ENCODE measurements at regions not wholly inside any gene's neighbourhood (a gene's known extent, or its start where the extent isn't known, plus 50 kb on each side); places are given as distances from the start of the nearest gene placed in this dataset.

- H3K27me3 Mint-ChIP-seq (ENCODE audit: insufficient read depth): no peaks in the 10 kb centered on the region
- no peak overlapping the region for H3K4me3 Mint-ChIP-seq
- no peaks in the 10 kb centered on the region for H3K36me3 Mint-ChIP-seq (ENCODE audit: low read depth)
- intact Hi-C loops (cut with micrococcal nuclease): no loop called here
- no peak overlapping the region for H3K27ac Mint-ChIP-seq
- peaks cover 4% of the 10 kb centered on the region for H3K9me3 Mint-ChIP-seq
- H3K4me1 Mint-ChIP-seq (ENCODE audit: low read depth): no peaks in the 10 kb centered on the region
- no peak for DNase-seq (ENCODE audit: low spot score)
Measured at GRCh38 chr7:69395061-69395714, 203.1 kb upstream of the AUTS2 start.

GRCh38 chr7:69398986-69399385 is 199.3 kb upstream of the AUTS2 start:
- H3K9me3 Mint-ChIP-seq: no peaks in the 10 kb centered on the region
- no peaks in the 10 kb centered on the region for H3K36me3 Mint-ChIP-seq (ENCODE audit: low read depth)
- H3K4me3 Mint-ChIP-seq: no peak overlapping the region
- H3K27ac Mint-ChIP-seq: no peak overlapping the region
- DNase-seq (ENCODE audit: low spot score): no peak
- no peaks in the 10 kb centered on the region for H3K27me3 Mint-ChIP-seq (ENCODE audit: insufficient read depth)
- H3K4me1 Mint-ChIP-seq (ENCODE audit: low read depth): no peaks in the 10 kb centered on the region
- intact Hi-C loops (cut with micrococcal nuclease): no loop called here

- intact Hi-C loops (cut with micrococcal nuclease): no loop called here
- DNase-seq (ENCODE audit: low spot score): no peak
- Mint-ChIP-seq H3K27me3 (ENCODE audit: insufficient read depth) (no peaks in the 10 kb centered on the region), H3K4me1 (ENCODE audit: low read depth) (no peaks in the 10 kb centered on the region), H3K36me3 (ENCODE audit: low read depth) (no peaks in the 10 kb centered on the region), H3K4me3 (no peak overlapping the region), H3K9me3 (no peaks in the 10 kb centered on the region), H3K27ac (no peak overlapping the region)
Measured at GRCh38 chr7:69399401-69399800, 198.9 kb upstream of the AUTS2 start.

GRCh38 chr7:69402696-69403095 is 195.6 kb upstream of the AUTS2 start:
- intact Hi-C loops (cut with micrococcal nuclease): no loop called here
- Mint-ChIP-seq H3K4me1 (ENCODE audit: low read depth) (no peaks in the 10 kb centered on the region), H3K27ac (no peak overlapping the region), H3K9me3 (no peaks in the 10 kb centered on the region), H3K27me3 (ENCODE audit: insufficient read depth) (no peaks in the 10 kb centered on the region), H3K36me3 (ENCODE audit: low read depth) (no peaks in the 10 kb centered on the region), H3K4me3 (no peak overlapping the region)
- no peak for DNase-seq (ENCODE audit: low spot score)

- no peaks in the 10 kb centered on the region for H3K9me3 Mint-ChIP-seq
- no peaks in the 10 kb centered on the region for H3K36me3 Mint-ChIP-seq (ENCODE audit: low read depth)
- H3K27me3 Mint-ChIP-seq (ENCODE audit: insufficient read depth): no peaks in the 10 kb centered on the region
- H3K27ac Mint-ChIP-seq: no peak overlapping the region
- DNase-seq (ENCODE audit: low spot score): no peak
- no peak overlapping the region for H3K4me3 Mint-ChIP-seq
- H3K4me1 Mint-ChIP-seq (ENCODE audit: low read depth): no peaks in the 10 kb centered on the region
- intact Hi-C loops (cut with micrococcal nuclease): no loop called here
Measured at GRCh38 chr7:69403169-69403568, 195.1 kb upstream of the AUTS2 start.

GRCh38 chr7:69411018-69411417 is 187.3 kb upstream of the AUTS2 start:
- H3K9me3 Mint-ChIP-seq: peaks cover 11% of the 10 kb centered on the region
- no peaks in the 10 kb centered on the region for H3K36me3 Mint-ChIP-seq (ENCODE audit: low read depth)
- intact Hi-C loops (cut with micrococcal nuclease): no loop called here
- DNase-seq (ENCODE audit: low spot score): no peak
- no peaks in the 10 kb centered on the region for H3K4me1 Mint-ChIP-seq (ENCODE audit: low read depth)
- no peak overlapping the region for H3K27ac Mint-ChIP-seq
- no peak overlapping the region for H3K4me3 Mint-ChIP-seq
- H3K27me3 Mint-ChIP-seq (ENCODE audit: insufficient read depth): no peaks in the 10 kb centered on the region

GRCh38 chr7:69411466-69411865 is 186.8 kb upstream of the AUTS2 start:
- H3K9me3 Mint-ChIP-seq: peaks cover 11% of the 10 kb centered on the region
- no peaks in the 10 kb centered on the region for H3K36me3 Mint-ChIP-seq (ENCODE audit: low read depth)
- intact Hi-C loops (cut with micrococcal nuclease): no loop called here
- no peak overlapping the region for H3K4me3 Mint-ChIP-seq
- no peaks in the 10 kb centered on the region for H3K27me3 Mint-ChIP-seq (ENCODE audit: insufficient read depth)
- no peak overlapping the region for H3K27ac Mint-ChIP-seq
- DNase-seq (ENCODE audit: low spot score): no peak
- H3K4me1 Mint-ChIP-seq (ENCODE audit: low read depth): no peaks in the 10 kb centered on the region

- H3K4me1 Mint-ChIP-seq (ENCODE audit: low read depth): no peaks in the 10 kb centered on the region
- peaks cover 21% of the 10 kb centered on the region for H3K9me3 Mint-ChIP-seq
- no peak overlapping the region for H3K4me3 Mint-ChIP-seq
- H3K36me3 Mint-ChIP-seq (ENCODE audit: low read depth): no peaks in the 10 kb centered on the region
- no peak overlapping the region for H3K27ac Mint-ChIP-seq
- intact Hi-C loops (cut with micrococcal nuclease): no loop called here
- H3K27me3 Mint-ChIP-seq (ENCODE audit: insufficient read depth): no peaks in the 10 kb centered on the region
- no peak for DNase-seq (ENCODE audit: low spot score)
Measured at GRCh38 chr7:69412331-69413146, 185.7 kb upstream of the AUTS2 start.

- H3K36me3 Mint-ChIP-seq (ENCODE audit: low read depth): no peaks in the 10 kb centered on the region
- H3K9me3 Mint-ChIP-seq: peaks cover 32% of the 10 kb centered on the region
- no peak for DNase-seq (ENCODE audit: low spot score)
- no peak overlapping the region for H3K27ac Mint-ChIP-seq
- no peaks in the 10 kb centered on the region for H3K27me3 Mint-ChIP-seq (ENCODE audit: insufficient read depth)
- intact Hi-C loops (cut with micrococcal nuclease): no loop called here
- no peaks in the 10 kb centered on the region for H3K4me1 Mint-ChIP-seq (ENCODE audit: low read depth)
- no peak overlapping the region for H3K4me3 Mint-ChIP-seq
Measured at GRCh38 chr7:69414555-69414954, 183.7 kb upstream of the AUTS2 start.

GRCh38 chr7:69418869-69419670 is 179.2 kb upstream of the AUTS2 start:
- no peak overlapping the region for H3K27ac Mint-ChIP-seq
- no peak for DNase-seq (ENCODE audit: low spot score)
- H3K36me3 Mint-ChIP-seq (ENCODE audit: low read depth): no peaks in the 10 kb centered on the region

GRCh38 chr7:69419934-69420333 is 178.3 kb upstream of the AUTS2 start:
- no peak overlapping the region for H3K4me3 Mint-ChIP-seq
- no peaks in the 10 kb centered on the region for H3K27me3 Mint-ChIP-seq (ENCODE audit: insufficient read depth)
- peaks cover 34% of the 10 kb centered on the region for H3K9me3 Mint-ChIP-seq
- intact Hi-C loops (cut with micrococcal nuclease): no loop called here
- H3K27ac Mint-ChIP-seq: no peak overlapping the region
- H3K4me1 Mint-ChIP-seq (ENCODE audit: low read depth): no peaks in the 10 kb centered on the region
- H3K36me3 Mint-ChIP-seq (ENCODE audit: low read depth): no peaks in the 10 kb centered on the region
- DNase-seq (ENCODE audit: low spot score): no peak

More at GRCh38 chr7:69418869-69419670, 179.2 kb upstream of the AUTS2 start:
- H3K4me1 Mint-ChIP-seq (ENCODE audit: low read depth): no peaks in the 10 kb centered on the region
- intact Hi-C loops (cut with micrococcal nuclease): no loop called here
- no peak overlapping the region for H3K4me3 Mint-ChIP-seq
- H3K27me3 Mint-ChIP-seq (ENCODE audit: insufficient read depth): no peaks in the 10 kb centered on the region
- H3K9me3 Mint-ChIP-seq: peaks cover 40% of the 10 kb centered on the region

GRCh38 chr7:69422574-69422985 is 175.7 kb upstream of the AUTS2 start:
- Mint-ChIP-seq H3K9me3 (peaks cover 21% of the 10 kb centered on the region), H3K27ac (no peak overlapping the region), H3K4me1 (ENCODE audit: low read depth) (no peaks in the 10 kb centered on the region), H3K36me3 (ENCODE audit: low read depth) (no peaks in the 10 kb centered on the region), H3K27me3 (ENCODE audit: insufficient read depth) (no peaks in the 10 kb centered on the region), H3K4me3 (no peak overlapping the region)
- DNase-seq (ENCODE audit: low spot score): no peak
- intact Hi-C loops (cut with micrococcal nuclease): no loop called here

- Mint-ChIP-seq H3K9me3 (peaks cover 13% of the 10 kb centered on the region), H3K27me3 (ENCODE audit: insufficient read depth) (no peaks in the 10 kb centered on the region), H3K4me1 (ENCODE audit: low read depth) (no peaks in the 10 kb centered on the region), H3K4me3 (no peak overlapping the region), H3K27ac (no peak overlapping the region), H3K36me3 (ENCODE audit: low read depth) (no peaks in the 10 kb centered on the region)
- intact Hi-C loops (cut with micrococcal nuclease): no loop called here
- DNase-seq (ENCODE audit: low spot score): no peak
Measured at GRCh38 chr7:69426705-69427104, 171.6 kb upstream of the AUTS2 start.

All from activated T-helper 1 cell treated with anti-CD3 and anti-CD28 coated beads, Interleukin-12 subunit alpha, Interleukin-12 subunit beta, Interleukin-2, Interleukin-4 antibody, amounts not matched to agents 30 ng/mL and 10 ng/mL and 1 ng/mL, durations not matched to agents 14 hours and 24 hours and 36 hours (primary cell).